GM12865 (cell line): ENCODE measurements at regions not wholly inside any gene's neighbourhood (a gene's known extent, or its start where the extent isn't known, plus 50 kb on each side); places are given as distances from the start of the nearest gene placed in this dataset.

Experiments
- DNase-seq: peaks from one replicate; pipeline ENCODE4 v3.0.0; 2010; ENCODE audit warnings: low read depth
- H3K4me3 ChIP-seq: 2 replicates; pipeline ENCODE4 v1.5.1; 2011; ENCODE audit warnings: mild to moderate bottlenecking, low read depth, low read length, control low read depth
- CTCF ChIP-seq: IDR thresholded peaks from 2 replicates; pipeline ENCODE4 v1.5.1; 2011; ENCODE audit warnings: low read length, control low read depth, low read depth, inconsistent platforms; ENCODE audit not compliant: insufficient read depth; ENCODE audit errors: missing control alignments

- peak overlapping the region; percentile 25 for H3K4me3 ChIP-seq
- peak; percentile 72 for DNase-seq
- no peak for TF ChIP-seq CTCF
These were observed 426.1 kb upstream of the CADM1 start for GRCh38 chr11:115930291-115930690.

GRCh38 chr11:115929618-115930129 lies 425.5 kb upstream of the CADM1 start:
- DNase-seq, result peak; percentile 89
- peak overlapping the region; percentile 25 for H3K4me3 ChIP-seq
- no peak for TF ChIP-seq CTCF

GRCh38 chr11:115928811-115929210 lies 424.6 kb upstream of the CADM1 start:
- peak overlapping the region; percentile 39 for H3K4me3 ChIP-seq
- no peak for TF ChIP-seq CTCF
- DNase-seq, result peak; percentile 51

GRCh38 chr11:115927823-115928329 lies 423.7 kb upstream of the CADM1 start:
- no peak for TF ChIP-seq CTCF
- H3K4me3 ChIP-seq, result peak overlapping the region; percentile 39
- peak; percentile 92 for DNase-seq

- DNase-seq, result peak; percentile 58
- no peak for TF ChIP-seq CTCF
- peak overlapping the region; percentile 39 for H3K4me3 ChIP-seq
These were observed 422.4 kb upstream of the CADM1 start for GRCh38 chr11:115926601-115927000.

GRCh38 chr11:115926138-115926537 lies 421.9 kb upstream of the CADM1 start:
- peak; percentile 81 for DNase-seq
- no peak for TF ChIP-seq CTCF
- H3K4me3 ChIP-seq, result peak overlapping the region; percentile 39

GRCh38 chr11:115925568-115926090 lies 421.4 kb upstream of the CADM1 start:
- TF ChIP-seq CTCF, result no peak

More at GRCh38 chr11:115925568-115926090, 421.4 kb upstream of the CADM1 start:
- H3K4me3 ChIP-seq, result peak overlapping the region; percentile 9
- no peak for DNase-seq
